NCI-H2081 (cell line): ENCODE measurements at regions not wholly inside any gene's neighbourhood (a gene's known extent, or its start where the extent isn't known, plus 50 kb on each side); places are given as distances from the start of the nearest gene placed in this dataset.
"Not testable (repeated sequence)": the region's sequence is repeated elsewhere in the genome, so short reads cannot be mapped to it uniquely, and the experiment has no call there.

Source experiments
- DNase-seq, 2 experiments: peaks; one replicate each; lab custom pipeline; 2025; lab: John Stamatoyannopoulos, UW

DNA sequence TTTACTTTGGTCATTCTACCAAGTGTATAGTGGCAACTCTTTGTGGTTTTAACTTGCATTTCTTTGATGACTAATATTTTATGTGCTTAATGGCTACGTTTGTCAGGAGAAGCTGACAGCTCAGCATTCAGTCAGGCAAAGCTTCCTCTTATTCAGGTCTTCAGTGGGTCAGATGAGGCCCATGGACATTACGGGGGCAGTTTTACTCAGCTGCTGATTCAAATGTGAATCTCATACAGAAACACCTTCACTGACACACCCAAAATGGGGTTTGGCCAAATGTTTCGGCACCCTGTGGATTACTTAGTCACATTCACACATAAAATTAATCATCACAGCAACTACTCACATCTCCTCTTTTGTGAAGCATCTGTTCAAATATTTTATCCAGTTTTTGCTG lies 104.9 kb upstream of the PLD5 start:
- peak in 1 of 2 experiments; percentile 20 for DNase-seq

DNA sequence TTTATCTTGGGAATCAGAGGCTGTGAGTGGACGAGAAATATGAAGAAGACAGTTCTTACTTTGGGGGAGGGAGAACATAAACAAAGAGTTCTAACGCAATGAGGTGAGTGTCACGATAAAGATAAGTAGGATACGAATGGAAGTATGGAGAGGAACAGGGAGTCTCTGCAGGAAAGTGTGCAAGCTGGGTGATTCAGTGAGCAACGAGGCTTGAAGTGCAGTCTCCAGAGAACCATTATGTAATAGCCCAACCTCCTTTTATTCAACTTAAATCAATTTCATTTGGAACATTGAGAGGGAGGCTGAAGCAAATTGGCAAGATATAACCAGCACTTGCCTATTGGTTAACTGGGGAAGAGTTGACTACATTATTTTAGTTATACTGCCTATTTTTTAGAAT lies 99.3 kb upstream of the PLD5 start:
- DNase-seq = no peak

DNA sequence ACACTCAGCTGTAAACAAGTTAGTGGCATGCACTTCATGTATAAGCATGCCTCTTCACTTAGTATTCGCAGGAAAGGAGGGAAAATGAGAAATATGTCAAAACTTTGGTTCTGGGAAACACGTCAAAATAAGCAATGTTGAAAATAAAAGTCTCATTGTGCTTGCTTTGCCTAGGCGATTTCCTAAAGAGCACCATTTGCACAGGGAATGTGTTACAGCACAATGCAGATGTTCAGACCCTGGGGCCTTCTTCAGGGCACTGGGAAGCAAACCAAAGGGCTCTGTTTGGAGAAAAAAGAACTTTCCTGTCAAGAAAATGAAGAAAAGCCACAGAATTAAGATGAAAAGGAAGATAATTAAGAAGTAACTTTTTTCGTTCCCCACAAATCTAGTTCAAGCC lies 98.6 kb upstream of the PLD5 start:
- no peak for DNase-seq

DNA sequence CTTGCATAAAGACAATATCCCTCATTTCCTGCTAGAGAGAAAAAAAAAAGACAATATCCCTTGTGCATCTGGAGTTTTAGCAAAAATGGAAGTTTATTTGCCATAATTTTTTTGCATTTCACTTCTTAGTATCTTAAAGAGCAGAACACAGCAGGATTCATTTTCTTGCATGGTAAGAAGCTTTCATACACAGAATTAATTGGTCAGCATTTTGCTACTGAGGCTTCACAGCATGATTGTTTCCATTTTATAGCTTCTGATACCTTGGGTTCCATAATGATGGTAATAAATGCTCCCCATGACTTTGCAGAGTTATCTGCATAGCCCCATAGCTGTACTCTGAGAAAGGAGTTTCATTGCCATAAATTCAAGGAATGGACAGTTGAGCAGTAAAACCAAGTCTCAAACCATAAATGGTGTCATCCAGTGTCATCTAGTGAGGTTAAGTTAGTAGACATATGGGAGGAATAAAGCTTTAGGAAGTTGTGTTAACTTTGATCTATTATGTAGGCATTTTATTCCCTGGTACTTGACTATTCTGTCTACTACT lies 88.8 kb upstream of the PLD5 start:
- no peak for DNase-seq

DNA sequence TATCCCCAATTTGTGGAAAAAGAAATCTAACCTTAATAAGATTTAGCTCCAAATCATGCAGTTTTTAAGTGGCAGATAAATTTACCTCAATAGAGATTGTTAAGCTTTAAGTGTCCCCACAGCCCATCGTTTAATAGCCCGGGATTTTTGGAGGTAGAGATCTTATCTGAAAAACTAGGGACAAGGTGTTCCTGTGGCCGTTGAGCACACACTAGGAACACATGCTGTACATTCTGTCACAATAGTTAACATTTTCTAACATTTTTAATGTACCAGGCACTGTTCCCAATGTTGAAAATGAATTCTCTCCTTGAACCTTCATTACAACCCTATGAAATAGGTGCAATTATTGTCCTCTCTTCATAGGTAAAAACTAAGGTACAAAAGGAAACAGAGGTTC lies 85.7 kb upstream of the PLD5 start:
- DNase-seq = no peak

DNA sequence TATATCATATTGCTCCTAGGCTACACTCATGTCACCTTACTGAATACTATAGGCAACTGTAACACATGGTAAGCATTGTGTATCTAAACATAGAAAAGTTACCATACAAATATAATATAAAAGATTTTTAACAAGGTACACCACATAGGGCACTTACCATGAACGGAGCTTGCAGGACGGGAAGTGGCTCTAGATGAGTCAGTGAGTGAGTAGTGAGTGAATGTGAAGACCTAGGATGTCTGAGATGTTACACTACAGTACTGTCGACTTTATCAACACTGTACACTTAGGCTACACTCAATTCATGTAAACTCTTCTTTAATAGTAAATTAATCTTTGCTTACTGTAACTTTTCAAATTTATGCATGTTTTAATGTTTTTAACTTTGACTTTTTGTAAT lies 81.0 kb upstream of the PLD5 start:
- no peak for DNase-seq

DNA sequence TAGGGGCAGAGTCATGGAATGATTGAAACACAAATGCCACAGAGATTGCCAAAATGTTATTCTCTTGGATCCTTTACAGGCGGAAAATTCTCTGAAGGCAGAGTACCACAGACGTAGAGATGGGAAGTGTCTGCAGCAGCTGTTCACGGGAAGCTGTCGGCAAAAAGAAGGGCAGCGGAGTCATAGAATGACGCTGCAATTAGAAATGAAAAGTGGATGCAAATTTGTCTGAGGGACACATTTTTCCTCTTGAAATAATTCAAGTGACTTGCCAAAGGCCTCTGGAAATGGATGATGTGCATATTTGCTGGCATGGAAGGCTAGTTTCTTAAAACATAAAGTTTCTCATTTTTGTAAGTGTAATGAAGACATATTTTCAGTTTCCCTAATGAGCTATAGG lies 77.5 kb upstream of the PLD5 start:
- DNase-seq = no peak

DNA sequence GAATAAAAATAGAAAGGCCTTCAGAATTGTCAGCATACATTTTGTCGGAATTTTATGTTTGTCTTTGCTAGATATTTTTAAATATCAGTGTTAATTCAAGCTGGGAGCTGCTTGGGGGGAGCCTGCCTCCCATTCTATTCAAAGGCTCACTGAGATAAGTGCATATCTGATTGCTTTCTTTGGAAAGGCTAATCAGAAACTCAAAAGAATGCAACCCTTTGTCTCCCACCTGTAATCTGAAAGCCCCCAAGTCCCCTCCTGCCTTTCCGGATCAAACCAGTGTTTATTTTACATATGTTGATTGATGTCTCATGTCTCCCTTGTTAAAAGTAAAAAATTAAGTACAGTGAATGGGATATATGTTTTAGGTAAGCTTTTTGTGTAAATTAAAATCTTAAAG lies 69.3 kb upstream of the PLD5 start:
- DNase-seq = not testable (repeated sequence)

DNA sequence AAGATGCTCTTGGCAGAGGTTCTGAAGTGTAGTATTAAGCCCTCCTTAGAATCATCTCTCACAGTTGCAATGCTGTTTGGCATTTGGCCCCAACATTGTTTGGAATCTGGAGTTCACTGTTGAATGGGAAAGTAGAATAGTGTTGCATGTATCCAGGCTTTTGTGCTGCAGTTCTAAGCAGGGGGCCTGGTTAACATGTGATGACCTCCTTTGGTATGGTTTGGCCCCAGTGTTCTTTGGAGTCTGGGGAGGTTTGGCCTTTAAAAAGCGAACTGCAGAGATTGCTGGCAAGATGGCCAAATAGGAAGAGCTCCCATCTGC lies 61.8 kb upstream of the PLD5 start:
- no peak for DNase-seq

DNA sequence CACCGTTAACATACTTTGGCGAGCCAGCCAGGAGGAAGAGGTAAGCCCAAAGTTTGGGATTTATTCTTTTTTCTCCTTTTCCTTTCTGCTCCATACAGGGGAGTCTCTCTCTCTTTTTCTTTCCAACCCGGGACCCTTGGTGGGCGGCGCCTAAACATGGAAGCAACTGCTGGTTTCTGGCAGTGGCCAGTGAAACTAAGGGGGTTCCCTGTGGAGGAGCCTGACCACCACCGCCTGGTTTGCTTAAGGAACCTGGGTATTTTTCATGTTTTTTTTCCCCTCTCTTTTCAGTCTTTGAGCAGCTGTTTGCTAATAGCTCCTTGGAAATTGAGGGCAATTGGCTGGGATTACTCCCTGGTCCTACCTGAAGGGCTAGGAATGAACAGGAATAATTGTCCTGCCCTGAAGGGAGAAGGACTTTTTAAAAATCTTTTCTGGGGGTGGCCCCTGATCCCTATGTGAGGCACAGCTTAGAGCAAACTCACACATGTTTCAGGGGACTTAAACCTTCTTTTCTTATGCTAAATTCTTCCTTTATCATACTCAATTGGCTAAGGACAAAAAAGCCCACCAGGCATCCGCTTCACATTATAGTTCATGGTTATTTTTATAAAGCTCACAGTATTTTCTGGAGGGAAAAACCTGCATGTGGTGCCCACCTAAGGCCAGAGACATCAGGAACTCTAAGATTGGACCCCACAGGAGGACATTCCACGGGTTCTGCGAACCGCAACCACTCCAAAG lies 61.3 kb upstream of the PLD5 start:
- DNase-seq = no peak

DNA sequence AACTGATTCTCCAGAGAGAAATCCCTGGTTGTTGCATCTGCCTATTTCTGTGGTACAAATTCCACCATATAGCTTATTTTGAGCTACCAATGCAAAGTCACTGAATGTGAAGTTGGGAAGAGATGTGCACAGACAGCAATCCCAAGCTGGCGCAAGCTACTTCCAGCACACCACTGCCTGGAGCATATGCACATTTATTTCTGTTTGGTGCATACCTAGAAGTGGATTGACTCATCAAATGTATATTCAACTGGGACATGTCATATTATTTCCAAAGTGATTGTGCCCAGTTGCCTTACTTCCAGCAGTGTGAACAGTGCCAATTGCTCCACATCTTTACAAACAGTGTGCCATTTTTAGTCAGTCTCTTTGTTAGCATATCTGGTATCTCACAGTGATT lies 58.2 kb upstream of the PLD5 start:
- DNase-seq = no peak

DNA sequence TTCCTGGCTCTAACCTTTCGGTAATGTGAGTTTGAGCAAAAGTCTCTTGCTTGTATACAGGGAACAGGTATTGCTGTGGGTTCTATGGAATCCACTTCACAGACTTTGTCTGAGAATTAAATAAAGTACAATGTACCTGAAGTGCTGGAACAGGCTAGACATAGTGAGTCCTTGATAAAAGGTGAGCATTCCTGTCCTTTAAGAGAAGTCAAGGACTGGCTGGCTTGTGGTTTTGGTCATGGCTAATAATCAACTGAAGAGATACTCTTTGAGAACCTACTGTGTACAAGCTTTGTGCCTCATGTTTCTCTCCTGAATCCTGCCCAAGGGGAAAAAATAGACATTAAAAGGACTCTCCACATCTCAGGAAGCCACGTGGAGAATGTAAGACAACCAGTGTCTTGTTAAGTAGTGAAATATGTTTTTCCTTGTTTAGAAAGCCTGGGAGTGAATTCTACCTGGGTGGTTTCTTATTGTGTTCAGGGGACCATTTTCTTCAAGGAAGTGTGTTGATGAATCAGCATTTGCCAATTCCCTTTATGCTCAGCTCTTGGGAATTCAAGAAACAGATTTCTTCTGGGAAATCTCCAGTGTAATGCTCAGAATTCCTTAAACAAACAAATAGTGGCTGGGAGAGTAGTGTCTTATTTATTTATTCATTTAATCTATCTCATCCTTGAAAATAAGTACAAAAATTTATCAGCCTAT lies 55.2 kb upstream of the PLD5 start:
- DNase-seq = no peak
